HepG2 (cell line): ENCODE measurements at regions not wholly inside any gene's neighbourhood (a gene's known extent, or its start where the extent isn't known, plus 50 kb on each side); places are given as distances from the start of the nearest gene placed in this dataset.

Experiments
- ATAC-seq: fragments of 200-7000 bp; cut with Tn5 transposase; 3 replicates; pipeline ENCODE4 v1.9.1; 2020; ENCODE audit warnings: mild to moderate bottlenecking, moderate library complexity
- BruUV-seq: library from RNA; stranded (reverse); fragments of 400-500 nt; replicated peaks from 2 replicates; lab custom pipeline; 2021; lab: Mats Ljungman, UMichigan
- CTCF ChIA-PET: fragments of 300-600 bp; formaldehyde crosslinking; extraction: SDS; loops from one replicate; lab custom pipeline; 2021; ENCODE audit warnings: low total read pairs, inconsistent platforms, low intra/inter-chr PET ratio; lab: Yijun Ruan, JAX
- POLR2A ChIA-PET: fragments of 350-600 bp; sonication (Branson Sonifier 250); formaldehyde crosslinking; loops from one replicate; lab custom pipeline; 2020; ENCODE audit warnings: antibody characterized with exemption, inconsistent platforms; lab: Yijun Ruan, JAX
- DNase-seq: peaks from one replicate; pipeline ENCODE4 v3.0.0-alpha.2; 2015; ENCODE audit warnings: low spot score
- FAIRE-seq: peaks from 3 replicates; lab custom pipeline; 2011; peaks lifted over from hg19 to GRCh38; lab: Jason Lieb, UNC
- H2AFZ ChIP-seq: one replicate; pipeline ENCODE4 v1.6.1; 2011; ENCODE audit warnings: low read length, inconsistent platforms
- H3K27ac ChIP-seq: fragments of 300-600 bp; 3 replicates; pipeline ENCODE4 v1.8.0; 2011; ENCODE audit warnings: mixed run types, mild to moderate bottlenecking, mixed read lengths, low read length, inconsistent platforms; ENCODE audit not compliant: insufficient read depth; ENCODE audit errors: extremely low read length
- H3K27me3 ChIP-seq, 2 experiments: fragments of 200-600 bp in 1 of 2; 2 replicates in 1 of 2; 3 replicates in 1 of 2; pipeline versions ENCODE4 v1.6.0 to v1.8.0; 2011; ENCODE audit warnings: low read length in 2 of 2, mild to moderate bottlenecking in 2 of 2, moderate library complexity in 2 of 2, inconsistent platforms in 1 of 2; ENCODE audit not compliant: insufficient read depth in 2 of 2, control insufficient read depth in 1 of 2
- H3K36me3 ChIP-seq, 2 experiments: fragments of 200-600 bp in 1 of 2; replicated peaks in 1 of 2; 2 replicates in 1 of 2; 3 replicates in 1 of 2; pipeline versions ENCODE4 v1.5.1 to v1.8.0; 2011; ENCODE audit warnings: low read length in 2 of 2, inconsistent platforms in 1 of 2; ENCODE audit not compliant: insufficient read depth in 2 of 2, control insufficient read depth in 1 of 2
- H3K4me1 ChIP-seq: 2 replicates; pipeline ENCODE4 v1.5.1; 2012; ENCODE audit warnings: low read length, inconsistent platforms; ENCODE audit not compliant: insufficient read depth
- H3K4me2 ChIP-seq: 2 replicates; pipeline ENCODE4 v1.6.0; 2011; ENCODE audit warnings: low read depth, low read length, inconsistent platforms
- H3K4me3 ChIP-seq, 3 experiments: fragments of 200-600 bp in 1 of 3; sonication (generic), shearing (Covaris generic) in 1 of 3; replicated peaks in 1 of 3; 2 replicates each; pipeline ENCODE4 v1.5.1; 2011 to 2016; ENCODE audit warnings: low read length in 3 of 3, inconsistent platforms in 2 of 3, low read depth in 2 of 3, mild to moderate bottlenecking in 2 of 3, control low read depth in 1 of 3, mixed read lengths in 1 of 3; ENCODE audit not compliant: insufficient read depth in 1 of 3
- H3K79me2 ChIP-seq: one replicate; pipeline ENCODE4 v1.6.1; 2011; ENCODE audit warnings: low read length, inconsistent platforms; ENCODE audit not compliant: insufficient read depth
- H3K9ac ChIP-seq: 2 replicates; pipeline ENCODE4 v1.6.0; 2011; ENCODE audit warnings: mild to moderate bottlenecking, low read depth, low read length, inconsistent platforms; ENCODE audit not compliant: insufficient read depth
- H3K9me3 ChIP-seq: 2 replicates; pipeline ENCODE4 v1.5.1; 2012; ENCODE audit warnings: mild to moderate bottlenecking, low read length
- H4K20me1 ChIP-seq: 2 replicates; pipeline ENCODE4 v1.6.0; 2011; ENCODE audit warnings: inconsistent platforms, mild to moderate bottlenecking, low read length, moderate library complexity; ENCODE audit not compliant: insufficient read depth
- FOXM1 ChIP-seq: sonication (generic); formaldehyde crosslinking; IDR thresholded peaks from 2 replicates; pipeline ENCODE4 v1.5.0; 2020; ENCODE audit warnings: missing genetic modification reagents
- MAFG ChIP-seq: sonication (generic); formaldehyde crosslinking; IDR thresholded peaks from 2 replicates; pipeline ENCODE4 v1.5.1; 2020; ENCODE audit warnings: mild to moderate bottlenecking, missing genetic modification reagents
- ONECUT2 ChIP-seq: sonication (generic); formaldehyde crosslinking; IDR thresholded peaks from 2 replicates; pipeline ENCODE4 v1.4.0; 2020; ENCODE audit warnings: missing genetic modification reagents
- SMAD3 ChIP-seq: sonication (generic); formaldehyde crosslinking; IDR thresholded peaks from 2 replicates; pipeline ENCODE4 v1.4.0; 2020; ENCODE audit warnings: missing genetic modification reagents
- ZNF589 ChIP-seq: sonication (generic); formaldehyde crosslinking; conservative IDR thresholded peaks from 2 replicates; pipeline ENCODE4 v1.8.0; 2022; ENCODE audit warnings: mild to moderate bottlenecking, moderate library complexity, missing genetic modification reagents
- ZNF780A ChIP-seq: sonication (generic); formaldehyde crosslinking; IDR thresholded peaks from 2 replicates; pipeline ENCODE4 v1.8.0; 2022; ENCODE audit warnings: mild to moderate bottlenecking, missing genetic modification reagents, moderate library complexity
- ZSCAN25 ChIP-seq: sonication (generic); formaldehyde crosslinking; IDR thresholded peaks from 2 replicates; pipeline ENCODE4 v1.8.0; 2022; ENCODE audit warnings: mild to moderate bottlenecking, missing genetic modification reagents
- WGBS: methylation state at CpG from one replicate; pipeline ENCODE4 v1.1.6; 2017; ENCODE audit warnings: low lambda C conversion rate; 5-methylcytosine and 5-hydroxymethylcytosine counted together
- in situ Hi-C: cut with HindIII; loops from 2 replicates; pipeline ENCODE4 v1.10.0; 2017; ENCODE audit warnings: low pct_unique_long_range_greater_than_20kb; ENCODE audit not compliant: extremely low pct_ligation_motif_present
- intact Hi-C: fragments of 100-400 bp; cut with micrococcal nuclease; formaldehyde crosslinking; loops from one replicate; pipeline ENCODE4 v1.10.0; 2022; ENCODE audit not compliant: unreplicated experiment
- TF ChIP-seq, protein P1 (sequence below): sonication (generic); formaldehyde crosslinking; IDR thresholded peaks from 2 replicates; pipeline ENCODE4 v1.4.0; 2020; ENCODE audit warnings: missing genetic modification reagents

DNA sequence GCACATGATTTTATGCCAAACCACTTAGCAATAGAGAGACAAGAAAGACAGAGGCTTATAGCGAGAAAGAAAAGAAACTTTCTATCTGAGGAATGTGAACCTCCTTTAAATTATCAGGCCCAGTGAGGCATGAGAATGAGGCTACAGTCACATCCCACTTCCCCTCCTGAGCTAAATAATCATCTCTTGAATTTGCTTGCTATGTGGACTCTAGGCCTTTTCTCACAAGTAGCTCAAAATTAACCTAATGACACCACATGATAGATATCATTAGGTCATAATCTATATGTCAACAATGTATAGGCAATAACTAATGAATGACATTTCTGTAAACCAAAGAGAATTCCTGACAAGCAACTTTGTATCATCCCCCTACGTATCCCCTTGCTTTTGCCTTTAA lies 301.5 kb upstream of the MGAT5 start:
- WGBS, result 12% methylated on average over 2 of the region's 2 CpGs
- BruUV-seq, result no TSS peak
- CTCF ChIA-PET, result no interaction called here
- H3K9me3 ChIP-seq, result no peaks in the 10 kb centered on the region
- DNase-seq, result no peak
- H3K4me3 ChIP-seq, result no peak overlapping the region
- in situ Hi-C loops (no loop called here), intact Hi-C loops (no loop called here)
- no peaks in the 10 kb centered on the region for H3K4me1 ChIP-seq
- no peaks in the 10 kb centered on the region for H4K20me1 ChIP-seq
- no peak for ATAC-seq
- H3K36me3 ChIP-seq, result no peaks in the 10 kb centered on the region
- H3K79me2 ChIP-seq, result no peaks in the 10 kb centered on the region
- no peak overlapping the region for H3K9ac ChIP-seq
- no peak overlapping the region for H3K4me2 ChIP-seq
- H3K27me3 ChIP-seq, result peaks cover 0 to 6% of the 10 kb centered on the region in 2 experiments; a peak in 1 of 5 replicates
- TF ChIP-seq ZSCAN25 (CRISPR knock-in tag) (no peak), MAFG (CRISPR knock-in tag) (no peak), ZNF589 (CRISPR knock-in tag) (no peak), ONECUT2 (CRISPR knock-in tag) (no peak), SMAD3 (CRISPR knock-in tag) (no peak), ZNF780A (CRISPR knock-in tag) (no peak), FOXM1 (CRISPR knock-in tag) (no peak)
- TF ChIP-seq, protein P1, sequence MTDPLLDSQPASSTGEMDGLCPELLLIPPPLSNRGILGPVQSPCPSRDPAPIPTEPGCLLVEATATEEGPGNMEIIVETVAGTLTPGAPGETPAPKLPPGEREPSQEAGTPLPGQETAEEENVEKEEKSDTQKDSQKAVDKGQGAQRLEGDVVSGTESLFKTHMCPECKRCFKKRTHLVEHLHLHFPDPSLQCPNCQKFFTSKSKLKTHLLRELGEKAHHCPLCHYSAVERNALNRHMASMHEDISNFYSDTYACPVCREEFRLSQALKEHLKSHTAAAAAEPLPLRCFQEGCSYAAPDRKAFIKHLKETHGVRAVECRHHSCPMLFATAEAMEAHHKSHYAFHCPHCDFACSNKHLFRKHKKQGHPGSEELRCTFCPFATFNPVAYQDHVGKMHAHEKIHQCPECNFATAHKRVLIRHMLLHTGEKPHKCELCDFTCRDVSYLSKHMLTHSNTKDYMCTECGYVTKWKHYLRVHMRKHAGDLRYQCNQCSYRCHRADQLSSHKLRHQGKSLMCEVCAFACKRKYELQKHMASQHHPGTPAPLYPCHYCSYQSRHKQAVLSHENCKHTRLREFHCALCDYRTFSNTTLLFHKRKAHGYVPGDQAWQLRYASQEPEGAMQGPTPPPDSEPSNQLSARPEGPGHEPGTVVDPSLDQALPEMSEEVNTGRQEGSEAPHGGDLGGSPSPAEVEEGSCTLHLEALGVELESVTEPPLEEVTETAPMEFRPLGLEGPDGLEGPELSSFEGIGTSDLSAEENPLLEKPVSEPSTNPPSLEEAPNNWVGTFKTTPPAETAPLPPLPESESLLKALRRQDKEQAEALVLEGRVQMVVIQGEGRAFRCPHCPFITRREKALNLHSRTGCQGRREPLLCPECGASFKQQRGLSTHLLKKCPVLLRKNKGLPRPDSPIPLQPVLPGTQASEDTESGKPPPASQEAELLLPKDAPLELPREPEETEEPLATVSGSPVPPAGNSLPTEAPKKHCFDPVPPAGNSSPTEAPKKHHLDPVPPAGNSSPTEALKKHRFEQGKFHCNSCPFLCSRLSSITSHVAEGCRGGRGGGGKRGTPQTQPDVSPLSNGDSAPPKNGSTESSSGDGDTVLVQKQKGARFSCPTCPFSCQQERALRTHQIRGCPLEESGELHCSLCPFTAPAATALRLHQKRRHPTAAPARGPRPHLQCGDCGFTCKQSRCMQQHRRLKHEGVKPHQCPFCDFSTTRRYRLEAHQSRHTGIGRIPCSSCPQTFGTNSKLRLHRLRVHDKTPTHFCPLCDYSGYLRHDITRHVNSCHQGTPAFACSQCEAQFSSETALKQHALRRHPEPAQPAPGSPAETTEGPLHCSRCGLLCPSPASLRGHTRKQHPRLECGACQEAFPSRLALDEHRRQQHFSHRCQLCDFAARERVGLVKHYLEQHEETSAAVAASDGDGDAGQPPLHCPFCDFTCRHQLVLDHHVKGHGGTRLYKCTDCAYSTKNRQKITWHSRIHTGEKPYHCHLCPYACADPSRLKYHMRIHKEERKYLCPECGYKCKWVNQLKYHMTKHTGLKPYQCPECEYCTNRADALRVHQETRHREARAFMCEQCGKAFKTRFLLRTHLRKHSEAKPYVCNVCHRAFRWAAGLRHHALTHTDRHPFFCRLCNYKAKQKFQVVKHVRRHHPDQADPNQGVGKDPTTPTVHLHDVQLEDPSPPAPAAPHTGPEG (CRISPR knock-in tag), result no peak
- FAIRE-seq, result no peak
- H3K27ac ChIP-seq, result no peak overlapping the region
- POLR2A ChIA-PET, result no interaction called here
- H2AFZ ChIP-seq, result no peak overlapping the region
